Right atrium auricular region (tissue), 2 donors: ENCODE measurements at regions not wholly inside any gene's neighbourhood (a gene's known extent, or its start where the extent isn't known, plus 50 kb on each side); places are given as distances from the start of the nearest gene placed in this dataset.

Experiments
- DNase-seq: peaks from one replicate; pipeline ENCODE4 v3.0.0-alpha.2; 2019; ENCODE audit warnings: low spot score
- H3K27ac ChIP-seq, 2 donors: fragments of 200-600 bp; sonication (generic); 1 replicate in 1 of 2; 2 replicates in 1 of 2; pipeline ENCODE4 v1.5.1; 2016 to 2019
- H3K27me3 ChIP-seq, 2 donors: fragments of 200-600 bp; sonication (generic); one replicate each; pipeline versions ENCODE4 v1.5.1 to v1.6.0; 2017 to 2019
- H3K36me3 ChIP-seq: fragments of 200-600 bp; sonication (generic); one replicate; pipeline ENCODE4 v1.5.1; 2016
- H3K4me1 ChIP-seq, 2 donors: fragments of 200-600 bp; sonication (generic); one replicate each; pipeline versions ENCODE4 v1.5.1 to v1.6.0; 2017 to 2019
- H3K4me3 ChIP-seq, 2 donors: fragments of 200-600 bp; sonication (generic); 1 replicate in 1 of 2; 2 replicates in 1 of 2; pipeline ENCODE4 v1.5.1; 2017 to 2019; ENCODE audit warnings: mild to moderate bottlenecking in 1 of 2, moderate library complexity in 1 of 2
- H3K9me3 ChIP-seq, 2 donors: fragments of 200-600 bp; sonication (generic); one replicate each; pipeline ENCODE4 v1.5.1; 2019
- CTCF ChIP-seq, 2 donors: fragments of 200-600 bp; sonication (generic); IDR thresholded peaks; one replicate each; pipeline ENCODE4 v1.5.1; 2019; ENCODE audit warnings: antibody characterized with exemption in 2 of 2

DNA sequence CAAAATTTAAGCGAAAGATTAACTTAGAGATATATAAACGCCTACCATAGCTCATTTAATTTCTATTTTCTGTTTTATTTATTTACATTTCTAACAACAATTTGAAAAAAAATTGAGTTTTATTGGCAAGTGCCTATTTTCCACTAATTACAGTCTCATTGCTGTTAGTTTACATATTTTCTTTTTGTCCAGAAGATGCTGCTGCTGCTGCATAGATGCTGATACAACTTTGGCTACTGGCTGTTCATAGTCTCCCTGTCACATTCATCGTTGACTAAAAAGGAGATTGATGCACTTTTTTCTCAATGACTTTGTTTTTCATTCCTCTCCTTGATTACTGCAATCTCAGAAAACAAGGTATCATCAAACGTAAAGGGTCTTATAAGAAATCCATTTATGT, 235.4 kb downstream of the CDH9 start:
- TF ChIP-seq CTCF (IDR thresholded peaks at IDR 0.05), result no peak
- no peaks in the 10 kb centered on the region for H3K27me3 ChIP-seq
- H3K36me3 ChIP-seq, result no peaks in the 10 kb centered on the region
- no peak overlapping the region for H3K27ac ChIP-seq
- H3K4me1 ChIP-seq, result no peaks in the 10 kb centered on the region
- peaks cover 0 to 20% of the 10 kb centered on the region in 2 donors for H3K9me3 ChIP-seq
- no peak for DNase-seq
- no peak overlapping the region for H3K4me3 ChIP-seq

DNA sequence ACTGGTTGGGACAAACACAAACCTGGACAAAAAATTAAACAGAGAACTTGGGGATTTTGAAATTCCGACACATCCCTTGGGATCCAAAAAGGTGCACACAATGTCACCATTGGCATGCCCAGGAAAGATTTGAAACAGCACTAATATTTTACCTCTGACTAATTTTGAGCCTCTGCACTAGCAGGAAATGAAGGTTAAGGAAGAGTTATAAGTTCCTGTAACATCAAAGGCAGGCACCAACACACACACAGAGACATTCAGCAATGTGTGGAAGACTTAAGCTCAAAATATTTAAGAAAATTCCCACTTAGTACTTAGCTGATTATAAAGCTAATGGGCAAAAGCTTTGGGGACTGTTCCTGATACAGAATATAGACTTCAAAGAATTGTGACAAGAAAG, 247.0 kb downstream of the CDH9 start:
- no peak for TF ChIP-seq CTCF (IDR thresholded peaks at IDR 0.05)
- no peak for DNase-seq
- Histone ChIP-seq H3K36me3 (no peaks in the 10 kb centered on the region), H3K4me3 (no peak overlapping the region), H3K27me3 (no peaks in the 10 kb centered on the region), H3K4me1 (no peaks in the 10 kb centered on the region), H3K27ac (no peak overlapping the region), H3K9me3 (no peaks in the 10 kb centered on the region)

GRCh38 chr5:26791021-26791420, 247.4 kb downstream of the CDH9 start:
- Histone ChIP-seq H3K4me1 (no peaks in the 10 kb centered on the region), H3K27me3 (no peaks in the 10 kb centered on the region), H3K27ac (no peak overlapping the region), H3K9me3 (no peaks in the 10 kb centered on the region), H3K4me3 (no peak overlapping the region), H3K36me3 (no peaks in the 10 kb centered on the region)
- no peak for DNase-seq
- TF ChIP-seq CTCF (IDR thresholded peaks at IDR 0.05), result no peak

DNA sequence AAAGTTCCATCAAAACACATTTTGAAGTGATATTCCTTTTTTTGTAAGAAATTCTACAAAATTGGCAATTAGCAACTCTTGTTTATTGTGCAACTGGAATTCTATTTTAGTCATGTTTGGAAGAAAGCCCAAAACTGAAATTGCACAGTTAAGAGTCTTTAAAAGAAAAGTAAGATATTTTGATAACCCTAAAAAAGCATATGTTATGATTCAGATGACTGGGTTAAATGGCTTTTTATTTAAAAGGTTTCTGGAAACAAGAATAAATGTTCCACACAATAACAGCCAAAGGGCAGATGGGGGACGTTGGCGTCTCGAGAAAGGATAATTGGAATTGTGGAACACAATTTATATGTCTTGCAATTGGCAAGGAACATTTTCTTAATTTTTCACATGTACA, 275.2 kb downstream of the CDH9 start:
- Histone ChIP-seq H3K27ac (no peak overlapping the region), H3K4me3 (no peak overlapping the region), H3K27me3 (no peaks in the 10 kb centered on the region), H3K4me1 (no peaks in the 10 kb centered on the region), H3K9me3 (no peaks in the 10 kb centered on the region), H3K36me3 (no peaks in the 10 kb centered on the region)
- no peak for DNase-seq
- no peak for TF ChIP-seq CTCF (IDR thresholded peaks at IDR 0.05)

DNA sequence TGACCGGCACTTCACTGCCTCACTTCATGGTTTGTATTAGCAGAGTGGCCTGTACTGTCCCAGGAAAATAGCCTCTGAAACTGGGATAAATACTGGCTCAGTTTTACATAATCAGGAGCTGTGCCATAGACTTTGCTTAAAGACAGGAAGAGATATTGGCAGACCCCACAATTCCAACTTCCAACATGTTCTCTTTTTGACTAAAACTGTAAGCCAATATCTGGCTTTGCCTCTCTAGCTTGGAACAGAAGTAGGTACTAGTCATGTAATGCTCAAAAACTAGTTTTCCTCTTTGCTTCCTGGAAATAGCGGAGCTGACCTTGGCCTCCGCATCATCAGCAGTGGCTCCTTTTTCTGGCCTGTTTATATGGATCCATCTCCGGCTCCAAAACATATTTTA, 276.9 kb downstream of the CDH9 start:
- Histone ChIP-seq H3K27ac (no peak overlapping the region), H3K9me3 (no peaks in the 10 kb centered on the region), H3K36me3 (no peaks in the 10 kb centered on the region), H3K27me3 (no peaks in the 10 kb centered on the region), H3K4me3 (no peak overlapping the region), H3K4me1 (no peaks in the 10 kb centered on the region)
- no peak for DNase-seq
- TF ChIP-seq CTCF (IDR thresholded peaks at IDR 0.05), result no peak

- Histone ChIP-seq H3K9me3 (no peaks in the 10 kb centered on the region), H3K27me3 (no peaks in the 10 kb centered on the region), H3K27ac (no peak overlapping the region), H3K4me1 (no peaks in the 10 kb centered on the region), H3K36me3 (no peaks in the 10 kb centered on the region), H3K4me3 (no peak overlapping the region)
- TF ChIP-seq CTCF (IDR thresholded peaks at IDR 0.05), result no peak
- no peak for DNase-seq
These were observed 277.3 kb downstream of the CDH9 start for GRCh38 chr5:26761045-26761444.
